SK-N-SH (cell line): ENCODE measurements at regions not wholly inside any gene's neighbourhood (a gene's known extent, or its start where the extent isn't known, plus 50 kb on each side); places are given as distances from the start of the nearest gene placed in this dataset.

Experiments
- CTCF ChIA-PET: fragments of 300-600, 350-600 bp; formaldehyde crosslinking; extraction: SDS; loops from one replicate; lab custom pipeline; 2021; lab: Yijun Ruan, JAX
- POLR2A ChIA-PET: fragments of 350-600 bp; sonication (Branson Sonifier 250); formaldehyde crosslinking; extraction: SDS; loops from one replicate; lab custom pipeline; 2020; ENCODE audit warnings: antibody characterized with exemption, inconsistent platforms; lab: Yijun Ruan, JAX
- DNase-seq: peaks from one replicate; pipeline ENCODE4 v3.0.0; 2012
- H2AFZ ChIP-seq: fragments of 200-600 bp; sonication (generic); 2 replicates; pipeline ENCODE4 v1.8.1; 2016; ENCODE audit warnings: antibody characterized with exemption, mild to moderate bottlenecking, low read depth
- H3F3A ChIP-seq: fragments of 200-600 bp; sonication (generic); replicated peaks from 2 replicates; pipeline ENCODE3; 2016; ENCODE audit warnings: antibody characterized with exemption, mild to moderate bottlenecking; ENCODE audit not compliant: insufficient read depth
- H3K27ac ChIP-seq, 2 experiments: fragments of 200-500 bp in 1 of 2; fragments of 200-600 bp in 1 of 2; sonication (Bioruptor generic) in 1 of 2; sonication (generic), shearing (Covaris generic) in 1 of 2; 2 replicates each; pipeline versions ENCODE4 v1.5.1 to v1.6.1; 2014 to 2016; ENCODE audit warnings: low read depth in 2 of 2, inconsistent platforms in 1 of 2, low read length in 1 of 2, mild to moderate bottlenecking in 1 of 2, mixed read lengths in 1 of 2
- H3K27me3 ChIP-seq: fragments of 200-600 bp; sonication (generic), shearing (Covaris generic); 2 replicates; pipeline ENCODE4 v1.6.1; 2016; ENCODE audit warnings: mixed run types; ENCODE audit not compliant: insufficient read depth
- H3K36me3 ChIP-seq, 2 experiments: fragments of 200-500 bp in 1 of 2; fragments of 200-600 bp in 1 of 2; sonication (Bioruptor generic) in 1 of 2; sonication (generic) in 1 of 2; replicated peaks in 1 of 2; 2 replicates each; pipeline versions ENCODE3 to v1.5.1; 2014 to 2016; ENCODE audit warnings: low read length in 1 of 2, mild to moderate bottlenecking in 1 of 2; ENCODE audit not compliant: insufficient read depth in 2 of 2, control insufficient read depth in 1 of 2
- H3K4me1 ChIP-seq, 2 experiments: fragments of 200-500 bp in 1 of 2; fragments of 200-600 bp in 1 of 2; sonication (Bioruptor generic) in 1 of 2; sonication (generic), shearing (Covaris generic) in 1 of 2; 2 replicates each; pipeline versions ENCODE4 v1.5.1 to v1.6.1; 2014 to 2016; ENCODE audit warnings: low read depth in 1 of 2, low read length in 1 of 2, mixed run types in 1 of 2; ENCODE audit not compliant: insufficient read depth in 2 of 2, control insufficient read depth in 1 of 2
- H3K4me2 ChIP-seq: fragments of 200-600 bp; sonication (generic), shearing (Covaris generic); 2 replicates; pipeline ENCODE4 v1.6.1; 2017; ENCODE audit warnings: mixed run types
- H3K4me3 ChIP-seq, 2 experiments: fragments of 200-500 bp in 1 of 2; fragments of 200-600 bp in 1 of 2; sonication (Bioruptor generic) in 1 of 2; sonication (generic), shearing (Covaris generic) in 1 of 2; 2 replicates each; pipeline versions ENCODE4 v1.5.1 to v1.8.1; 2014 to 2016; ENCODE audit warnings: low read depth in 2 of 2, inconsistent platforms in 1 of 2, low read length in 1 of 2, mild to moderate bottlenecking in 1 of 2, mixed read lengths in 1 of 2, moderate library complexity in 1 of 2
- H3K79me2 ChIP-seq: fragments of 200-600 bp; sonication (generic); 2 replicates; pipeline ENCODE4 v1.8.1; 2017; ENCODE audit warnings: mild to moderate bottlenecking; ENCODE audit not compliant: insufficient read depth
- H3K9ac ChIP-seq: fragments of 200-600 bp; sonication (generic); 2 replicates; pipeline ENCODE4 v1.6.1; 2017; ENCODE audit warnings: mixed run types
- H3K9me2 ChIP-seq: fragments of 200-600 bp; sonication (generic); 2 replicates; pipeline ENCODE4 v1.6.1; 2017; ENCODE audit warnings: mixed run types
- H3K9me3 ChIP-seq: fragments of 200-600 bp; sonication (generic); 2 replicates; pipeline ENCODE4 v1.6.1; 2017; ENCODE audit warnings: mixed run types, mild to moderate bottlenecking, moderate library complexity
- H4K20me1 ChIP-seq: fragments of 200-600 bp; sonication (generic); 2 replicates; pipeline ENCODE4 v1.6.1; 2017; ENCODE audit warnings: mild to moderate bottlenecking, mixed run types; ENCODE audit not compliant: insufficient read depth
- CTCF ChIP-seq: fragments of 200-600 bp; sonication (generic); IDR thresholded peaks from 2 replicates; pipeline ENCODE4 v1.6.1; 2017; ENCODE audit warnings: antibody characterized with exemption, mild to moderate bottlenecking, moderate library complexity
- ELF1 ChIP-seq: IDR thresholded peaks from 2 replicates; pipeline ENCODE4 v1.4.0; 2012
- EP300 ChIP-seq, 2 experiments: IDR thresholded peaks; 2 replicates each; pipeline versions ENCODE4 v1.4.0 to v1.6.1; 2012; ENCODE audit warnings: borderline replicate concordance in 1 of 2, low read depth in 1 of 2, low read length in 1 of 2
- EZH2phosphoT487 ChIP-seq: fragments of 200-600 bp; sonication (generic); IDR thresholded peaks from 2 replicates; pipeline ENCODE4 v1.6.1; 2017; ENCODE audit warnings: low read depth, mixed run types, mild to moderate bottlenecking, antibody characterized with exemption, moderate library complexity, borderline replicate concordance
- FOSL2 ChIP-seq: IDR thresholded peaks from 2 replicates; pipeline ENCODE4 v1.4.0; 2012; ENCODE audit warnings: low read depth, mild to moderate bottlenecking, moderate library complexity, borderline replicate concordance
- FOXJ3 ChIP-seq: sonication (generic); formaldehyde crosslinking; IDR thresholded peaks from 2 replicates; pipeline ENCODE4 v1.5.1; 2020; ENCODE audit warnings: mild to moderate bottlenecking, missing genetic modification reagents
- GATA2 ChIP-seq: sonication (generic); formaldehyde crosslinking; IDR thresholded peaks from 2 replicates; pipeline ENCODE4 v1.5.0; 2020; ENCODE audit warnings: mild to moderate bottlenecking, missing genetic modification reagents
- IRF3 ChIP-seq: fragments of 150-350 bp; IDR thresholded peaks from 2 replicates; pipeline ENCODE4 v1.6.1; 2016; ENCODE audit warnings: mild to moderate bottlenecking, low read depth, low read length
- MAX ChIP-seq: IDR thresholded peaks from 2 replicates; pipeline ENCODE4 v1.4.0; 2012; ENCODE audit warnings: low read depth
- NFIC ChIP-seq: IDR thresholded peaks from 2 replicates; pipeline ENCODE4 v1.4.0; 2012; ENCODE audit warnings: borderline replicate concordance
- NRF1 ChIP-seq: IDR thresholded peaks from 2 replicates; pipeline ENCODE4 v1.6.1; 2012; ENCODE audit warnings: low read depth, mild to moderate bottlenecking, low read length
- POLR2AphosphoS5 ChIP-seq: IDR thresholded peaks from 2 replicates; pipeline ENCODE4 v1.6.1; 2012; ENCODE audit warnings: low read depth, low read length
- RAD21 ChIP-seq: IDR thresholded peaks from 2 replicates; pipeline ENCODE4 v1.6.1; 2012; ENCODE audit warnings: mild to moderate bottlenecking, low read length
- RFX5 ChIP-seq: IDR thresholded peaks from 2 replicates; pipeline ENCODE4 v1.6.1; 2012; ENCODE audit warnings: mild to moderate bottlenecking, improper control_type of control experiment, low read length
- SIN3A ChIP-seq: IDR thresholded peaks from 2 replicates; pipeline ENCODE4 v1.6.1; 2012; ENCODE audit warnings: low read depth, mild to moderate bottlenecking, low read length, moderate library complexity, borderline replicate concordance
- SMC3 ChIP-seq: IDR thresholded peaks from 2 replicates; pipeline ENCODE4 v1.6.1; 2012; ENCODE audit warnings: low read depth, low read length, improper control_type of control experiment
- TAF1 ChIP-seq: IDR thresholded peaks from 2 replicates; pipeline ENCODE4 v1.6.1; 2012; ENCODE audit warnings: low read depth, mild to moderate bottlenecking, low read length, moderate library complexity, borderline replicate concordance
- TCF12 ChIP-seq: IDR thresholded peaks from 2 replicates; pipeline ENCODE4 v1.4.0; 2012
- USF2 ChIP-seq: fragments of 150-350 bp; IDR thresholded peaks from 2 replicates; pipeline ENCODE4 v1.6.1; 2017; ENCODE audit warnings: antibody characterized with exemption, low read length, low read depth, borderline replicate concordance
- ZBTB33 ChIP-seq: IDR thresholded peaks from 2 replicates; pipeline ENCODE4 v1.4.0; 2012; ENCODE audit warnings: low read depth, borderline replicate concordance
- WGBS: methylation state at CpG from one replicate; pipeline ENCODE4 v1.1.6; 2017; ENCODE audit warnings: low lambda C conversion rate; 5-methylcytosine and 5-hydroxymethylcytosine counted together

GRCh38 chr5:117201001-117201400, 626.4 kb upstream of the SEMA6A start:
- H3F3A ChIP-seq: no peaks in the 10 kb centered on the region

More at GRCh38 chr5:117201001-117201400, 626.4 kb upstream of the SEMA6A start:
- no peaks in the 10 kb centered on the region; the same call in 1 of the 2 replicates for H3K9me3 ChIP-seq
- no peak overlapping the region for H3K9ac ChIP-seq
- no peak for DNase-seq
- no peak overlapping the region for H3K27ac ChIP-seq
- no peaks in the 10 kb centered on the region for H3K36me3 ChIP-seq
- no peak overlapping the region for H3K4me2 ChIP-seq
- CTCF ChIA-PET: interaction anchor here (1.0 to 1.1 kb wide), 3 partner anchors 33 to 1063 kb away, joined by 3 read pairs; no protein-coding TSS in a partner anchor
- no peaks in the 10 kb centered on the region for H3K9me2 ChIP-seq
- 27% methylated on average over 1 of the region's 1 CpG for WGBS
- peaks cover 0 to 2% of the 10 kb centered on the region in 2 experiments; a peak in 2 of 4 replicates for H3K4me1 ChIP-seq
- no peak for TF ChIP-seq FOSL2
- TF ChIP-seq GATA2 (CRISPR knock-in tag): no peak
- TF ChIP-seq RFX5: no peak
- TF ChIP-seq RAD21: no peak
- TF ChIP-seq TCF12: no peak
- TF ChIP-seq POLR2AphosphoS5: no peak
- TF ChIP-seq EZH2phosphoT487: no peak
- no peak for TF ChIP-seq TAF1
- TF ChIP-seq NRF1: no peak
- no peak for TF ChIP-seq NFIC
- no peak for TF ChIP-seq IRF3
- no peak for TF ChIP-seq SIN3A
- no peak for TF ChIP-seq CTCF
- no peak for TF ChIP-seq USF2
- TF ChIP-seq SMC3: no peak
- no peak for TF ChIP-seq ZBTB33
- TF ChIP-seq MAX: no peak
- no peak for TF ChIP-seq ELF1
- TF ChIP-seq FOXJ3 (CRISPR knock-in tag): no peak
- no peak for TF ChIP-seq EP300 (IDR thresholded peaks at IDR 0.05; ENCODE audit: borderline replicate concordance in 1 of 2, low read depth in 1 of 2, low read length in 1 of 2)
- TF ChIP-seq, all 33 proteins: peak for 0
- Histone ChIP-seq H3K4me3 (no peak overlapping the region), H3K27me3 (no peaks in the 10 kb centered on the region), H4K20me1 (no peaks in the 10 kb centered on the region), H2AFZ (no peak overlapping the region), H3K79me2 (no peaks in the 10 kb centered on the region)
- POLR2A ChIA-PET: no interaction called here
